ENCODE measurements at regions not wholly inside any gene's neighbourhood (a gene's known extent, or its start where the extent isn't known, plus 50 kb on each side); places are given as distances from the start of the nearest gene placed in this dataset.

GRCh38 chr9:78548670-78549069 lies 251.7 kb downstream of the PSAT1 start:
- no peak for DNase-seq (ENCODE audit: low read depth)
- TF ChIP-seq CTCF (IDR thresholded peaks at IDR 0.05; ENCODE audit: insufficient read depth, low read length) = no peak
- H3K4me3 ChIP-seq (ENCODE audit: low read depth, low read length) = no peak overlapping the region

DNA sequence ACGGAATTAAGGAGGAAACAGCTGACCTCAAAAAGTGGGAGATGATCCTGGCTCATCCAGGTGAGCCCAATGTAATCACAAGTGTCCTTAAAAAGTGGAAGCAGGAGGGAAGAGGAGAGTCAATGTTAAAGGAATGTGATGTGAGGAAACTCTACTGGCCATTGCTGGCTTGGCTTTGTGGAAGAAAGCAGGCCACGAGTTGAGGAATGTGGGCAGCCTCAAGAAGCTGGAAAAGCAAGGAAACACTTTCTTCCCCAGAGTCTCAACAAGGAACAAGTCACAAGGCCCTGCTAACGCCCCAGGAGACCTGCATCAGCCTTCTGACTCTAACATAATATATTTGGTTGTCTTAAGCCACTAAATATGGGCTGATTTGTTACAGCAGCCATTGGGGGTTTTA lies 252.8 kb downstream of the PSAT1 start:
- no peak for DNase-seq (ENCODE audit: low read depth)
- TF ChIP-seq CTCF (IDR thresholded peaks at IDR 0.05; ENCODE audit: insufficient read depth, low read length) = no peak

GRCh38 chr9:78552802-78553201 lies 255.9 kb downstream of the PSAT1 start:
- no peak for DNase-seq (ENCODE audit: low read depth)
- no peak for TF ChIP-seq CTCF (IDR thresholded peaks at IDR 0.05; ENCODE audit: insufficient read depth, low read length)
- no peak overlapping the region for H3K4me3 ChIP-seq (ENCODE audit: low read depth, low read length)

More for the DNA sequence above, 252.8 kb downstream of the PSAT1 start:
- no peak overlapping the region for H3K4me3 ChIP-seq (ENCODE audit: low read depth, low read length)

- no peak for TF ChIP-seq CTCF (IDR thresholded peaks at IDR 0.05; ENCODE audit: insufficient read depth, low read length)
- no peak overlapping the region for H3K4me3 ChIP-seq (ENCODE audit: low read depth, low read length)
- DNase-seq (ENCODE audit: low read depth) = no peak
Observed at GRCh38 chr9:78557540-78557939, 260.6 kb downstream of the PSAT1 start.

GRCh38 chr9:78559449-78559885 lies 262.5 kb downstream of the PSAT1 start:
- no peak overlapping the region for H3K4me3 ChIP-seq (ENCODE audit: low read depth, low read length)
- peak; percentile 1 for DNase-seq (ENCODE audit: low read depth)
- TF ChIP-seq CTCF (IDR thresholded peaks at IDR 0.05; ENCODE audit: insufficient read depth, low read length) = no peak

DNA sequence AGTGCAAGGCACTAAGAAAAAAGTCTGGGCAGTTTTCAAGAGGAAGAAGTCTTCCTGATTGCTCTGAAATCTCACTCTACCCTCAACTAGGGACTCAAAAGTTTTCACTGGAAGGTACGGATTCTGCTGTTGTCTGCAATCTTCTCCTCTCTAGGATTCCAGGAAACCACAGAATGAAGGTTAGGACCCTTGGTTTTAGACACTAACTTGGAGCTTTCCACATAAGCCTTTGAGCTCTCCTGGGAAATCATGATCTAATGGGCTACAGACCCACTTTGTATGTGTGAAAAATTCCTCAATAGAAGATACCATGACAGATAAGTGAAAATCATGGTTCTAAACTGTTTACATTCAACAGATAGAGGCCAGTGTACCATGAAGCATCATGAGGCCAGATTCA lies 265.1 kb downstream of the PSAT1 start:
- no peak for DNase-seq (ENCODE audit: low read depth)
- TF ChIP-seq CTCF (IDR thresholded peaks at IDR 0.05; ENCODE audit: insufficient read depth, low read length) = no peak
- no peak overlapping the region for H3K4me3 ChIP-seq (ENCODE audit: low read depth, low read length)

- TF ChIP-seq CTCF (IDR thresholded peaks at IDR 0.05; ENCODE audit: insufficient read depth, low read length) = no peak
- DNase-seq (ENCODE audit: low read depth) = no peak
Observed at GRCh38 chr9:78563269-78563668, 266.3 kb downstream of the PSAT1 start.

More at GRCh38 chr9:78563269-78563668, 266.3 kb downstream of the PSAT1 start:
- H3K4me3 ChIP-seq (ENCODE audit: low read depth, low read length) = no peak overlapping the region

Data from fibroblast of the aortic adventitia (primary cell).